NCI-H82 treated with DMSO at 0.1 percent for 48 hours (cell line): ENCODE measurements at regions not wholly inside any gene's neighbourhood (a gene's known extent, or its start where the extent isn't known, plus 50 kb on each side); places are given as distances from the start of the nearest gene placed in this dataset.
"Not testable (repeated sequence)": the region's sequence is repeated elsewhere in the genome, so short reads cannot be mapped to it uniquely, and the experiment has no call there.

Experiments used
- DNase-seq: peaks from one replicate; lab custom pipeline; 2025; ENCODE audit not compliant: unreplicated experiment; lab: John Stamatoyannopoulos, UW

- DNase-seq = no peak
Observed at GRCh38 chr5:154653764-154654485, 101.3 kb upstream of the LARP1 start.

GRCh38 chr5:154653418-154653763, 101.8 kb upstream of the LARP1 start:
- DNase-seq = no peak

GRCh38 chr5:154652746-154653417, 102.3 kb upstream of the LARP1 start:
- DNase-seq = no peak

- DNase-seq = not testable (repeated sequence)
Observed at GRCh38 chr5:154651795-154652194, 103.4 kb upstream of the LARP1 start.

- DNase-seq = no peak
Observed at GRCh38 chr5:154648706-154649105, 106.5 kb upstream of the LARP1 start.

- no peak for DNase-seq
Observed at GRCh38 chr5:154648229-154648628, 106.9 kb upstream of the LARP1 start.

GRCh38 chr5:154647761-154648145, 107.4 kb upstream of the LARP1 start:
- DNase-seq = no peak

- no peak for DNase-seq
Observed at GRCh38 chr5:154647114-154647760, 107.9 kb upstream of the LARP1 start.

- DNase-seq = no peak
Observed at GRCh38 chr5:154646745-154647113, 108.4 kb upstream of the LARP1 start.

GRCh38 chr5:154644745-154645411, 110.3 kb upstream of the LARP1 start:
- no peak for DNase-seq

GRCh38 chr5:154642499-154643245, 112.5 kb upstream of the LARP1 start:
- no peak for DNase-seq

GRCh38 chr5:154640213-154640831, 114.9 kb upstream of the LARP1 start:
- DNase-seq = peak; percentile 11

- DNase-seq = not testable (repeated sequence)
Observed at GRCh38 chr5:154636786-154637185, 118.4 kb upstream of the LARP1 start.

- DNase-seq = not testable (repeated sequence)
Observed at GRCh38 chr5:154636271-154636670, 118.9 kb upstream of the LARP1 start.

- DNase-seq = not testable (repeated sequence)
Observed at GRCh38 chr5:154633744-154634143, 121.4 kb upstream of the LARP1 start.

GRCh38 chr5:154631141-154631540, 124.0 kb upstream of the LARP1 start:
- no peak for DNase-seq

GRCh38 chr5:154630410-154630809, 124.8 kb upstream of the LARP1 start:
- DNase-seq = no peak

- no peak for DNase-seq
Observed at GRCh38 chr5:154628685-154629084, 126.5 kb upstream of the LARP1 start.

GRCh38 chr5:154627698-154628678, 127.2 kb upstream of the LARP1 start:
- no peak for DNase-seq
